ENCODE measurements at regions not wholly inside any gene's neighbourhood (a gene's known extent, or its start where the extent isn't known, plus 50 kb on each side); places are given as distances from the start of the nearest gene placed in this dataset.

DNA sequence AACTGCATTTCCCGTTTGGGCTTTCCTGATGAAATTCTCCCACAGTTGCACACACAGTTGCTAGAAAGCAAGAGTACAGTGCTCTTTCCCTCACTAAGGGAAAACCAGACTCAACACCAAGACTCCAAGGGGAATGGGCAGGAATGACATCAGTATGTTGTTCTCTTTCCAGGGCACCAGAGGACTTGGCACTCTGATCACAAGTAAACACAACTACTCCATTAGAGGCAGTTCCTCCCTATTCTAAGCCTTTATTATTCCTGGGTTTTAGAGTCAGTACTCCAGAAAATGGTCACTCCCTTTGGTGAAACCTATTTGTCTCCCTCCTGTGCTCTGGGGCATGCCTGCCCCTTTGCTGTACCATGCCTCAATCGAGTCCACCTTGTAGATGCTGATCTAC, 52.3 kb upstream of the VGLL4 start:
- Histone ChIP-seq H3K79me1 (ENCODE audit: insufficient read depth, low read depth, low read length, poor library complexity, severe bottlenecking) (no peaks in the 10 kb centered on the region), H2BK20ac (ENCODE audit: low read depth, low read length, poor library complexity, severe bottlenecking) (no peak overlapping the region), H3K4ac (ENCODE audit: low read depth, low read length) (no peak overlapping the region), H3K23me2 (ENCODE audit: insufficient read length, low read depth, low read length, poor library complexity, severe bottlenecking) (no peaks in the 10 kb centered on the region), H2BK15ac (ENCODE audit: low read depth, low read length) (no peak overlapping the region), H3K23ac (ENCODE audit: insufficient read length, low read depth, low read length) (no peak overlapping the region), H3K4me2 (ENCODE audit: insufficient read depth, insufficient read length, low read length) (no peak overlapping the region), H2AFZ (ENCODE audit: low read length) (no peak overlapping the region), H2BK5ac (ENCODE audit: insufficient read length, low read length) (no peak overlapping the region), H2BK12ac (ENCODE audit: insufficient read length, low read depth, low read length) (no peak overlapping the region), H3K27ac (ENCODE audit: insufficient read length, low read depth, low read length) (no peak overlapping the region), H4K91ac (ENCODE audit: insufficient read length, low read depth, low read length) (no peak overlapping the region), H2BK120ac (ENCODE audit: low read depth, low read length, poor library complexity, severe bottlenecking) (no peak overlapping the region), H4K5ac (ENCODE audit: insufficient read length, low read depth, low read length) (no peak overlapping the region), H3K27me3 (ENCODE audit: insufficient read depth, low read length) (no peaks in the 10 kb centered on the region), H3K9me3 (ENCODE audit: control insufficient read depth, low read depth, low read length) (no peaks in the 10 kb centered on the region), H3T11ph (ENCODE audit: low read length) (no peak overlapping the region), H3K4me1 (ENCODE audit: insufficient read depth, low read length) (no peaks in the 10 kb centered on the region; the same call in 1 of the 2 replicates), H2AK5ac (ENCODE audit: insufficient read length, low read length) (no peak overlapping the region), H3K56ac (ENCODE audit: insufficient read length, low read depth, low read length) (no peak overlapping the region), H3K18ac (ENCODE audit: insufficient read length, low read depth, low read length) (no peak overlapping the region), H3K14ac (ENCODE audit: insufficient read depth, low read length) (no peak overlapping the region), H4K20me1 (ENCODE audit: control insufficient read depth, insufficient read depth, insufficient read length) (no peaks in the 10 kb centered on the region), H3K9ac (ENCODE audit: extremely low read depth, insufficient read length, low read length) (no peak overlapping the region), H3K79me2 (ENCODE audit: insufficient read depth, low read length) (no peaks in the 10 kb centered on the region), H4K8ac (replicated peaks; ENCODE audit: insufficient read length, low read depth, low read length) (no peak overlapping the region)
- Mint-ChIP-seq H3K9me3 (no peaks in the 10 kb centered on the region), H3K4me3 (no peak overlapping the region), H3K4me1 (peaks cover 11 to 16% of the 10 kb centered on the region in 2 experiments), H3K27ac (no peak overlapping the region), H3K27me3 (ENCODE audit: low read depth) (no peaks in the 10 kb centered on the region), H3K36me3 (ENCODE audit: insufficient read depth in 1 of 3, low read depth in 3 of 3) (peaks cover 0 to 3% (median 0%) of the 10 kb centered on the region in 3 experiments; a peak in 2 of 7 replicates)
- no peak for DNase-seq
- WGBS (ENCODE audit: extremely low coverage, insufficient read length, low lambda C conversion rate), result no CpG with 5 or more reads among the region's 2 CpGs
- TF ChIP-seq, protein P1, sequence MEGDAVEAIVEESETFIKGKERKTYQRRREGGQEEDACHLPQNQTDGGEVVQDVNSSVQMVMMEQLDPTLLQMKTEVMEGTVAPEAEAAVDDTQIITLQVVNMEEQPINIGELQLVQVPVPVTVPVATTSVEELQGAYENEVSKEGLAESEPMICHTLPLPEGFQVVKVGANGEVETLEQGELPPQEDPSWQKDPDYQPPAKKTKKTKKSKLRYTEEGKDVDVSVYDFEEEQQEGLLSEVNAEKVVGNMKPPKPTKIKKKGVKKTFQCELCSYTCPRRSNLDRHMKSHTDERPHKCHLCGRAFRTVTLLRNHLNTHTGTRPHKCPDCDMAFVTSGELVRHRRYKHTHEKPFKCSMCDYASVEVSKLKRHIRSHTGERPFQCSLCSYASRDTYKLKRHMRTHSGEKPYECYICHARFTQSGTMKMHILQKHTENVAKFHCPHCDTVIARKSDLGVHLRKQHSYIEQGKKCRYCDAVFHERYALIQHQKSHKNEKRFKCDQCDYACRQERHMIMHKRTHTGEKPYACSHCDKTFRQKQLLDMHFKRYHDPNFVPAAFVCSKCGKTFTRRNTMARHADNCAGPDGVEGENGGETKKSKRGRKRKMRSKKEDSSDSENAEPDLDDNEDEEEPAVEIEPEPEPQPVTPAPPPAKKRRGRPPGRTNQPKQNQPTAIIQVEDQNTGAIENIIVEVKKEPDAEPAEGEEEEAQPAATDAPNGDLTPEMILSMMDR (conservative IDR thresholded peaks at IDR 0.05), result no peak

Measured in H9 (cell line).